Neuronal stem cell (in vitro differentiated cells): ENCODE measurements at regions not wholly inside any gene's neighbourhood (a gene's known extent, or its start where the extent isn't known, plus 50 kb on each side); places are given as distances from the start of the nearest gene placed in this dataset.

Experiments used
- DNase-seq: peaks from one replicate; pipeline ENCODE4 v3.0.0-alpha.2; 2013; ENCODE audit warnings: low spot score
- H2AFZ ChIP-seq: one replicate; pipeline ENCODE4 v1.6.1; 2013; ENCODE audit warnings: mild to moderate bottlenecking, low read length, inconsistent platforms
- H2AK5ac ChIP-seq: 2 replicates; pipeline ENCODE4 v1.6.1; 2013; ENCODE audit warnings: low read depth, mild to moderate bottlenecking, inconsistent platforms, low read length, moderate library complexity, mixed read lengths
- H2BK120ac ChIP-seq: 2 replicates; pipeline ENCODE4 v1.6.1; 2013; ENCODE audit warnings: low read depth, mild to moderate bottlenecking, inconsistent platforms, low read length, moderate library complexity, mixed read lengths
- H2BK12ac ChIP-seq: one replicate; pipeline ENCODE4 v1.6.1; 2013; ENCODE audit warnings: low read length, inconsistent platforms
- H2BK15ac ChIP-seq: 2 replicates; pipeline ENCODE4 v1.6.1; 2013; ENCODE audit warnings: mild to moderate bottlenecking, low read length, inconsistent platforms, mixed read lengths
- H2BK5ac ChIP-seq: one replicate; pipeline ENCODE4 v1.6.1; 2013; ENCODE audit warnings: inconsistent platforms, mild to moderate bottlenecking, low read length, moderate library complexity
- H3K14ac ChIP-seq: one replicate; pipeline ENCODE4 v1.6.1; 2013; ENCODE audit warnings: low read length, inconsistent platforms
- H3K18ac ChIP-seq: 2 replicates; pipeline ENCODE4 v1.6.1; 2013; ENCODE audit warnings: low read length, inconsistent platforms
- H3K23ac ChIP-seq: 2 replicates; pipeline ENCODE4 v1.6.1; 2013; ENCODE audit warnings: low read depth, mild to moderate bottlenecking, mixed read lengths, low read length, inconsistent platforms; ENCODE audit not compliant: poor library complexity
- H3K27ac ChIP-seq: replicated peaks from 3 replicates; pipeline ENCODE4 v1.5.1; 2013; ENCODE audit warnings: low read length, inconsistent platforms
- H3K27me3 ChIP-seq, 3 experiments: 2 replicates each; pipeline ENCODE4 v1.6.1; 2013; ENCODE audit warnings: low read length in 3 of 3, mild to moderate bottlenecking in 2 of 3, inconsistent platforms in 1 of 3, low read depth in 1 of 3, mixed read lengths in 1 of 3, moderate library complexity in 1 of 3; ENCODE audit not compliant: control insufficient read depth in 3 of 3, insufficient read depth in 3 of 3
- H3K36me3 ChIP-seq, 2 donors: replicated peaks in 1 of 2; 2 replicates each; pipeline ENCODE4 v1.6.1; 2013; ENCODE audit warnings: low read length in 2 of 2; ENCODE audit not compliant: control insufficient read depth in 2 of 2, insufficient read depth in 2 of 2
- H3K4ac ChIP-seq: 2 replicates; pipeline ENCODE4 v1.6.1; 2013; ENCODE audit warnings: inconsistent platforms, mild to moderate bottlenecking, low read length, moderate library complexity
- H3K4me1 ChIP-seq, 2 donors: 1 replicate in 1 of 2; 2 replicates in 1 of 2; pipeline ENCODE4 v1.6.1; 2013; ENCODE audit warnings: low read length in 2 of 2, low read depth in 1 of 2; ENCODE audit not compliant: control insufficient read depth in 2 of 2, insufficient read depth in 1 of 2
- H3K4me2 ChIP-seq: one replicate; pipeline ENCODE4 v1.6.1; 2013; ENCODE audit warnings: mild to moderate bottlenecking, low read length, inconsistent platforms; ENCODE audit not compliant: insufficient read depth, poor library complexity, severe bottlenecking
- H3K4me3 ChIP-seq, 2 donors: 2 replicates each; pipeline ENCODE4 v1.5.1; 2013; ENCODE audit warnings: low read length in 2 of 2, mild to moderate bottlenecking in 2 of 2, inconsistent platforms in 1 of 2, moderate library complexity in 1 of 2
- H3K79me1 ChIP-seq: one replicate; pipeline ENCODE4 v1.6.1; 2013; ENCODE audit warnings: low read depth, mild to moderate bottlenecking, inconsistent platforms, low read length, moderate library complexity
- H3K9ac ChIP-seq: one replicate; pipeline ENCODE4 v1.6.1; 2013; ENCODE audit warnings: mild to moderate bottlenecking, low read depth, low read length, inconsistent platforms; ENCODE audit not compliant: poor library complexity
- H3K9me3 ChIP-seq, 2 donors: replicated peaks in 1 of 2; 2 replicates each; pipeline versions ENCODE3 to v1.6.1; 2013; ENCODE audit warnings: low read length in 2 of 2, mild to moderate bottlenecking in 2 of 2, inconsistent platforms in 1 of 2, low read depth in 1 of 2, mixed read lengths in 1 of 2, moderate library complexity in 1 of 2; ENCODE audit not compliant: control insufficient read depth in 2 of 2, insufficient read depth in 1 of 2
- H4K8ac ChIP-seq: one replicate; pipeline ENCODE4 v1.6.1; 2013; ENCODE audit warnings: low read depth, mild to moderate bottlenecking, inconsistent platforms, low read length, moderate library complexity
- H4K91ac ChIP-seq: one replicate; pipeline ENCODE4 v1.6.1; 2013; ENCODE audit warnings: low read length, low read depth, mild to moderate bottlenecking, inconsistent platforms; ENCODE audit not compliant: poor library complexity
- WGBS, 2 donors: extraction: QIAGEN DNeasy Blood & Tissue Kit; methylation state at CpG; one replicate each; pipeline ENCODE4 v1.1.7; 2013; ENCODE audit warnings: missing lambda C conversion rate in 2 of 2, mixed read lengths in 1 of 2; ENCODE audit not compliant: insufficient read length in 2 of 2, insufficient replicate concordance in 1 of 2; ENCODE audit errors: extremely low coverage in 2 of 2; 5-methylcytosine and 5-hydroxymethylcytosine counted together

- no peak overlapping the region for H3K4me2 ChIP-seq
- no peak overlapping the region for H3K23ac ChIP-seq
- WGBS, 2 donors = no CpG with 5 or more reads among the region's 7 CpGs
- H2BK120ac ChIP-seq = no peak overlapping the region
- no peak for DNase-seq
- H3K14ac ChIP-seq = no peak overlapping the region
- H2AFZ ChIP-seq = no peak overlapping the region
- H3K27me3 ChIP-seq = no peaks in the 10 kb centered on the region
- no peak overlapping the region for H2BK15ac ChIP-seq
- H4K8ac ChIP-seq = no peak overlapping the region
- no peak overlapping the region for H2AK5ac ChIP-seq
- no peak overlapping the region for H3K4me3 ChIP-seq
- no peak overlapping the region for H3K4ac ChIP-seq
- no peak overlapping the region for H4K91ac ChIP-seq
- H3K36me3 ChIP-seq = no peaks in the 10 kb centered on the region
- no peak overlapping the region for H3K27ac ChIP-seq
- no peak overlapping the region for H2BK5ac ChIP-seq
- H3K79me1 ChIP-seq = no peaks in the 10 kb centered on the region
- H3K18ac ChIP-seq = no peak overlapping the region
- H2BK12ac ChIP-seq = no peak overlapping the region
- no peak overlapping the region for H3K9ac ChIP-seq
- no peaks in the 10 kb centered on the region for H3K4me1 ChIP-seq
- H3K9me3 ChIP-seq = no peaks in the 10 kb centered on the region
These were observed 322.1 kb upstream of the ETAA1 start for GRCh38 chr2:67075056-67075455.

GRCh38 chr2:67075530-67076238, 321.4 kb upstream of the ETAA1 start:
- H2BK5ac ChIP-seq = no peak overlapping the region
- no peak overlapping the region for H3K4me2 ChIP-seq
- DNase-seq = no peak
- H2BK120ac ChIP-seq = no peak overlapping the region
- no peak overlapping the region for H3K18ac ChIP-seq
- no peak overlapping the region for H2BK12ac ChIP-seq
- WGBS, 2 donors = no CpG with 5 or more reads among the region's 3 CpGs
- H2AFZ ChIP-seq = no peak overlapping the region
- H4K91ac ChIP-seq = no peak overlapping the region
- H3K27me3 ChIP-seq = no peaks in the 10 kb centered on the region
- no peak overlapping the region for H3K27ac ChIP-seq
- H3K14ac ChIP-seq = no peak overlapping the region
- no peaks in the 10 kb centered on the region for H3K9me3 ChIP-seq
- H3K79me1 ChIP-seq = no peaks in the 10 kb centered on the region
- no peak overlapping the region for H2BK15ac ChIP-seq
- no peak overlapping the region for H3K4ac ChIP-seq
- H3K4me3 ChIP-seq = no peak overlapping the region
- H3K23ac ChIP-seq = no peak overlapping the region
- no peak overlapping the region for H3K9ac ChIP-seq
- H4K8ac ChIP-seq = no peak overlapping the region
- no peak overlapping the region for H2AK5ac ChIP-seq
- no peaks in the 10 kb centered on the region for H3K4me1 ChIP-seq
- H3K36me3 ChIP-seq = no peaks in the 10 kb centered on the region

DNA sequence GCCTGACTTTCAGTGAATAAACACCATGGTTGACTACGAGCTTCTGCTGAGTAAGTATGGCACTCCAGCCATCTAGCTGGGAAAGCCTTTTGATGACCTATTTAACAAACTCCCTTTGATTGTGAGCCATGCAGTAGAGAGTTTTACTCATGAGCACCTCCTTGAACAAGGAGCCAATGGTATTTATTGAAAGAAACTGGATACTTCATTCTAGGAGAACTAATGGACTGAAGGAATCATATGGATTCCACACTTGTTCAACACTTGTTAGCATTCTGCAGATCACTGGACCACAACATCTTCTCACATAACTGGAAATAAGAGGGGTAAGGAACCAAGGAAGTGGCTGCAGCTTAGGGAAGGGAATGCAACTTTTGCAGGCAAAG, 320.9 kb upstream of the ETAA1 start:
- no peak overlapping the region for H3K23ac ChIP-seq

DNA sequence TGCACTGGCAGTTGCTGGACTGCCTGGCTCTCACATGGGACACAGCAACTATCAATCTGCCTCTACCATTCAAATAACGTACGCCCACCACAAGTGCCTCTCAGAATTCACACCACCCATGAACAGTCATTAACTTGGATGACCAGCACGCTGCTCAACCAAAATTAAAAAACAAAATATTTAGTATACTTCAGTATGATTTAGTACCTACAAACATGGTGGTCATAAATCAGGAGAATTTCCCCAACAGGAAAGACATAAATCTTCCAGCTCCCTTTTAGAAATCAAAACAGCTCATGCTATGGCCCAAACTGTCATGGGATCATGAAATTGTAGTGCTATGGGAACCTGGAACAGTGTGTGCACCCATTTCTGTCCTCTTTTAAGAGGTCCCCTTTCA, 317.4 kb upstream of the ETAA1 start:
- H3K9me3 ChIP-seq = no peaks in the 10 kb centered on the region
- H3K14ac ChIP-seq = no peak overlapping the region
- no peak overlapping the region for H3K4me2 ChIP-seq
- H3K4me3 ChIP-seq = no peak overlapping the region
- no peak overlapping the region for H2AFZ ChIP-seq
- no peak overlapping the region for H2BK120ac ChIP-seq
- no peak overlapping the region for H2BK12ac ChIP-seq
- H3K9ac ChIP-seq = no peak overlapping the region
- H2BK5ac ChIP-seq = no peak overlapping the region
- DNase-seq = no peak
- no peak overlapping the region for H3K4ac ChIP-seq
- no peaks in the 10 kb centered on the region for H3K36me3 ChIP-seq
- no peak overlapping the region for H4K91ac ChIP-seq
- no peak overlapping the region for H3K23ac ChIP-seq
- H2BK15ac ChIP-seq = no peak overlapping the region
- H3K27ac ChIP-seq = no peak overlapping the region
- no peaks in the 10 kb centered on the region for H3K27me3 ChIP-seq
- WGBS, 2 donors = no CpG with 5 or more reads among the region's 3 CpGs
- no peak overlapping the region for H4K8ac ChIP-seq
- H3K4me1 ChIP-seq = no peaks in the 10 kb centered on the region
- H3K79me1 ChIP-seq = no peaks in the 10 kb centered on the region
- H3K18ac ChIP-seq = no peak overlapping the region
- H2AK5ac ChIP-seq = no peak overlapping the region

More for the DNA sequence above, 320.9 kb upstream of the ETAA1 start:
- H2AFZ ChIP-seq = no peak overlapping the region
- H3K4ac ChIP-seq = no peak overlapping the region
- no peaks in the 10 kb centered on the region for H3K27me3 ChIP-seq
- no peak overlapping the region for H2AK5ac ChIP-seq
- no peak overlapping the region for H4K8ac ChIP-seq
- no peaks in the 10 kb centered on the region for H3K79me1 ChIP-seq
- no peak overlapping the region for H3K4me2 ChIP-seq
- H3K4me1 ChIP-seq = no peaks in the 10 kb centered on the region
- H3K18ac ChIP-seq = no peak overlapping the region
- no peak overlapping the region for H2BK120ac ChIP-seq
- no peaks in the 10 kb centered on the region for H3K9me3 ChIP-seq
- no peaks in the 10 kb centered on the region for H3K36me3 ChIP-seq
- H2BK5ac ChIP-seq = no peak overlapping the region
- H3K9ac ChIP-seq = no peak overlapping the region
- DNase-seq = no peak
- no peak overlapping the region for H3K27ac ChIP-seq
- no peak overlapping the region for H3K14ac ChIP-seq
- H4K91ac ChIP-seq = no peak overlapping the region
- no peak overlapping the region for H2BK12ac ChIP-seq
- no peak overlapping the region for H2BK15ac ChIP-seq
- H3K4me3 ChIP-seq = no peak overlapping the region
- no CpG with 5 or more reads among the region's 1 CpG for WGBS, 2 donors
